H1 (cell line): ENCODE measurements at regions not wholly inside any gene's neighbourhood (a gene's known extent, or its start where the extent isn't known, plus 50 kb on each side); places are given as distances from the start of the nearest gene placed in this dataset.

Experiments
- CTCF ChIA-PET: fragments of 300-600 bp; sonication (Branson Sonifier 250); formaldehyde crosslinking; loops from one replicate; lab custom pipeline; 2021; ENCODE audit not compliant: partially characterized antibody; lab: Charles Lee
- POLR2A ChIA-PET: fragments of 300-600 bp; sonication (Branson Sonifier 250); formaldehyde crosslinking; loops from one replicate; lab custom pipeline; 2021; ENCODE audit warnings: inconsistent platforms; ENCODE audit not compliant: partially characterized antibody; lab: Charles Lee
- DNase-seq, 2 experiments: peaks; one replicate each; pipeline versions ENCODE4 v3.0.0 to v3.0.0-alpha.2; 2010 to 2022; ENCODE audit warnings: low spot score in 2 of 2, low read depth in 1 of 2, mixed read lengths in 1 of 2
- FAIRE-seq: peaks from 2 replicates; lab custom pipeline; 2011; peaks lifted over from hg19 to GRCh38; lab: Jason Lieb, UNC
- H2AFZ ChIP-seq: 2 replicates; pipeline ENCODE4 v1.8.1; 2012; ENCODE audit warnings: low read length, inconsistent platforms
- H2AK5ac ChIP-seq: 2 replicates; pipeline ENCODE4 v1.6.1; 2013; ENCODE audit warnings: low read depth, low read length
- H2BK120ac ChIP-seq: replicated peaks from 2 replicates; pipeline ENCODE3; 2013; ENCODE audit warnings: low read depth, low read length, inconsistent platforms
- H2BK12ac ChIP-seq: 2 replicates; pipeline ENCODE4 v1.6.1; 2013; ENCODE audit warnings: low read depth, low read length
- H2BK15ac ChIP-seq: 2 replicates; pipeline ENCODE4 v1.6.1; 2013; ENCODE audit warnings: low read length
- H2BK20ac ChIP-seq: 2 replicates; pipeline ENCODE4 v1.6.1; 2013; ENCODE audit warnings: low read length
- H2BK5ac ChIP-seq: 2 replicates; pipeline ENCODE4 v1.6.1; 2013; ENCODE audit warnings: low read depth, low read length
- H3K14ac ChIP-seq: 2 replicates; pipeline ENCODE4 v1.6.1; 2013; ENCODE audit warnings: inconsistent platforms; ENCODE audit not compliant: insufficient read length
- H3K18ac ChIP-seq: 2 replicates; pipeline ENCODE4 v1.6.1; 2013; ENCODE audit warnings: low read length; ENCODE audit errors: extremely low read depth
- H3K23ac ChIP-seq: 2 replicates; pipeline ENCODE4 v1.6.1; 2013; ENCODE audit warnings: inconsistent platforms; ENCODE audit not compliant: insufficient read length
- H3K23me2 ChIP-seq: 2 replicates; pipeline ENCODE4 v1.6.1; 2013; ENCODE audit warnings: low read depth, low read length
- H3K27ac ChIP-seq: 2 replicates; pipeline ENCODE4 v1.6.1; 2011; ENCODE audit warnings: low read depth, low read length, inconsistent platforms
- H3K27me3 ChIP-seq, 4 experiments: replicated peaks in 1 of 4; 1 replicate in 1 of 4; 2 replicates in 3 of 4; pipeline versions ENCODE4 v1.6.1 to v1.8.1; 2011 to 2013; ENCODE audit warnings: low read length in 3 of 4, mild to moderate bottlenecking in 3 of 4, inconsistent platforms in 2 of 4, mixed read lengths in 2 of 4, moderate library complexity in 1 of 4; ENCODE audit not compliant: control insufficient read depth in 3 of 4, insufficient read depth in 3 of 4; ENCODE audit errors: extremely low read depth in 1 of 4
- H3K36me3 ChIP-seq, 4 experiments: 2 replicates each; pipeline versions ENCODE4 v1.6.1 to v1.8.1; 2011 to 2013; ENCODE audit warnings: mild to moderate bottlenecking in 4 of 4, low read length in 3 of 4, moderate library complexity in 2 of 4, control low read depth in 1 of 4, inconsistent platforms in 1 of 4; ENCODE audit not compliant: insufficient read depth in 4 of 4, control insufficient read depth in 2 of 4
- H3K4ac ChIP-seq: replicated peaks from 2 replicates; pipeline ENCODE3; 2013; ENCODE audit warnings: low read length, low read depth, mixed read lengths, inconsistent platforms; ENCODE audit not compliant: insufficient read length
- H3K4me1 ChIP-seq, 4 experiments: replicated peaks in 1 of 4; 1 replicate in 1 of 4; 2 replicates in 3 of 4; pipeline versions ENCODE4 v1.6.1 to v1.8.1; 2011 to 2013; ENCODE audit warnings: low read length in 3 of 4, inconsistent platforms in 2 of 4, mixed read lengths in 1 of 4; ENCODE audit not compliant: insufficient read depth in 4 of 4, control insufficient read depth in 3 of 4
- H3K4me2 ChIP-seq, 2 experiments: 2 replicates each; pipeline versions ENCODE4 v1.6.1 to v1.8.1; 2011 to 2013; ENCODE audit warnings: low read depth in 2 of 2, low read length in 2 of 2, control low read depth in 1 of 2, inconsistent platforms in 1 of 2, mild to moderate bottlenecking in 1 of 2; ENCODE audit not compliant: insufficient read depth in 1 of 2
- H3K4me3 ChIP-seq, 4 experiments: fragments of 200-600, 300-600 bp in 1 of 4; sonication (generic), shearing (Covaris generic), sonication (Bioruptor Twin) in 1 of 4; 2 replicates each; pipeline versions ENCODE4 v1.5.1 to v1.8.1; 2011 to 2016; ENCODE audit warnings: low read length in 4 of 4, low read depth in 3 of 4, control low read depth in 2 of 4, inconsistent platforms in 2 of 4, mild to moderate bottlenecking in 2 of 4, mixed read lengths in 1 of 4, moderate library complexity in 1 of 4; ENCODE audit not compliant: insufficient read depth in 2 of 4; ENCODE audit errors: extremely low read depth in 1 of 4
- H3K56ac ChIP-seq: replicated peaks from 2 replicates; pipeline ENCODE3; 2013; ENCODE audit warnings: low read depth, mild to moderate bottlenecking, mixed read lengths, low read length, inconsistent platforms; ENCODE audit not compliant: insufficient read length
- H3K79me1 ChIP-seq: 2 replicates; pipeline ENCODE4 v1.6.1; 2013; ENCODE audit warnings: low read depth, low read length, control low read depth
- H3K79me2 ChIP-seq, 2 experiments: 2 replicates each; pipeline versions ENCODE4 v1.6.1 to v1.8.1; 2012 to 2013; ENCODE audit warnings: low read length in 2 of 2, mild to moderate bottlenecking in 2 of 2, inconsistent platforms in 1 of 2; ENCODE audit not compliant: insufficient read depth in 2 of 2, control insufficient read depth in 1 of 2
- H3K9ac ChIP-seq, 4 experiments: replicated peaks in 1 of 4; 1 replicate in 1 of 4; 2 replicates in 3 of 4; pipeline versions ENCODE4 v1.6.1 to v1.8.1; 2011 to 2013; ENCODE audit warnings: low read depth in 3 of 4, low read length in 3 of 4, control low read depth in 2 of 4, mild to moderate bottlenecking in 2 of 4, moderate library complexity in 2 of 4, inconsistent platforms in 1 of 4; ENCODE audit errors: extremely low read depth in 1 of 4
- H3K9me3 ChIP-seq, 2 experiments: 2 replicates each; pipeline versions ENCODE4 v1.6.1 to v1.8.1; 2012 to 2013; ENCODE audit warnings: mild to moderate bottlenecking in 2 of 2, moderate library complexity in 2 of 2, control low read depth in 1 of 2, inconsistent platforms in 1 of 2, low read depth in 1 of 2, low read length in 1 of 2, mixed read lengths in 1 of 2; ENCODE audit not compliant: insufficient read depth in 2 of 2
- H4K20me1 ChIP-seq, 2 experiments: replicated peaks in 1 of 2; 2 replicates each; pipeline versions ENCODE3 to v1.8.1; 2011 to 2013; ENCODE audit warnings: inconsistent platforms in 2 of 2, low read length in 2 of 2, mild to moderate bottlenecking in 1 of 2; ENCODE audit not compliant: insufficient read depth in 2 of 2, control insufficient read depth in 1 of 2
- H4K5ac ChIP-seq: 2 replicates; pipeline ENCODE4 v1.6.1; 2013; ENCODE audit warnings: low read length, low read depth, mixed read lengths, inconsistent platforms; ENCODE audit not compliant: insufficient read length
- H4K8ac ChIP-seq: 2 replicates; pipeline ENCODE4 v1.8.0; 2013; ENCODE audit warnings: mild to moderate bottlenecking, moderate library complexity, low read length, inconsistent platforms; ENCODE audit not compliant: insufficient read depth; ENCODE audit errors: extremely low read depth
- H4K91ac ChIP-seq: replicated peaks from 2 replicates; pipeline ENCODE3; 2013; ENCODE audit warnings: low read length, mixed read lengths, inconsistent platforms; ENCODE audit not compliant: insufficient read length
- BACH1 ChIP-seq: IDR thresholded peaks from 2 replicates; pipeline ENCODE4 v1.6.1; 2012; ENCODE audit warnings: low read length, improper control_type of control experiment
- BCL11A ChIP-seq, 2 experiments: IDR thresholded peaks; one replicate each; pipeline ENCODE4 v1.6.1; 2011; ENCODE audit warnings: low read depth in 2 of 2, low read length in 2 of 2, mild to moderate bottlenecking in 2 of 2
- CEBPB ChIP-seq: IDR thresholded peaks from 2 replicates; pipeline ENCODE4 v1.6.1; 2012; ENCODE audit warnings: low read depth, low read length
- GTF2F1 ChIP-seq: IDR thresholded peaks from 2 replicates; pipeline ENCODE4 v1.6.1; 2012; ENCODE audit warnings: low read depth, low read length, improper control_type of control experiment, borderline replicate concordance
- SUZ12 ChIP-seq: fragments of 200-600 bp; sonication (generic); IDR thresholded peaks from 2 replicates; pipeline ENCODE4 v1.6.1; 2012; ENCODE audit warnings: mild to moderate bottlenecking, inconsistent platforms, low read length, moderate library complexity, mixed read lengths
- TBP ChIP-seq: IDR thresholded peaks from 2 replicates; pipeline ENCODE4 v1.6.1; 2011; ENCODE audit warnings: low read depth, low read length, improper control_type of control experiment
- WGBS, 2 experiments: shearing (Covaris generic) in 1 of 2; methylation state at CpG; one replicate each; pipeline versions ENCODE4 v1.1.6 to v1.1.7; 2013 to 2015; ENCODE audit warnings: low lambda C conversion rate in 2 of 2, mixed read lengths in 2 of 2, inconsistent platforms in 1 of 2, low coverage in 1 of 2, missing lambda C conversion rate in 1 of 2; ENCODE audit not compliant: insufficient replicate concordance in 2 of 2, insufficient coverage in 1 of 2, insufficient read length in 1 of 2; ENCODE audit errors: extremely low coverage in 1 of 2, missing lambda C conversion rate in 1 of 2; 5-methylcytosine and 5-hydroxymethylcytosine counted together

- POLR2A ChIA-PET = no interaction called here
- H3K79me2 ChIP-seq = no peaks in the 10 kb centered on the region
- H2AK5ac ChIP-seq = no peak overlapping the region
- no peak overlapping the region for H2AFZ ChIP-seq
- no peaks in the 10 kb centered on the region for H3K36me3 ChIP-seq
- H4K5ac ChIP-seq = no peak overlapping the region
- 0 out of 2 replicates have a peak, but pooled peaks cover 2% of the 10 kb centered on the region for H3K23me2 ChIP-seq
- no peak overlapping the region for H3K4me3 ChIP-seq
- H3K9ac ChIP-seq = no peak overlapping the region
- H2BK120ac ChIP-seq = no peak overlapping the region
- FAIRE-seq (no peak), DNase-seq (no peak)
- CTCF ChIA-PET = interaction anchor here (0.6 to 1.9 kb wide), 5 partner anchors 19 to 313 kb away, joined by 3 to 5 read pairs (median 3); no protein-coding TSS in a partner anchor
- peaks cover 3 to 4% of the 10 kb centered on the region in 2 experiments; a peak in 2 of 4 replicates for H3K9me3 ChIP-seq
- no peak overlapping the region for H2BK20ac ChIP-seq
- H2BK12ac ChIP-seq = peak overlapping the region; percentile 50; the same call in 1 of the 2 replicates
- H3K14ac ChIP-seq = no peak overlapping the region
- WGBS, 2 experiments = 94% methylated on average over 8 of the region's 9 CpGs; no CpG with 5 or more reads in 1 of the 2 experiments
- H3K4me1 ChIP-seq = no peaks in the 10 kb centered on the region; a peak in 1 of 7 replicates
- no peaks in the 10 kb centered on the region for H3K27me3 ChIP-seq
- H3K4me2 ChIP-seq = no peak overlapping the region
- H2BK15ac ChIP-seq = no peak overlapping the region
- no peak overlapping the region for H3K18ac ChIP-seq
- H3K56ac ChIP-seq = no peak overlapping the region
- H3K79me1 ChIP-seq = no peaks in the 10 kb centered on the region
- no peaks in the 10 kb centered on the region for H4K20me1 ChIP-seq
- H4K91ac ChIP-seq = no peak overlapping the region
- H3K4ac ChIP-seq = no peak overlapping the region
- H3K23ac ChIP-seq = no peak overlapping the region
- H2BK5ac ChIP-seq = no peak overlapping the region
- H3K27ac ChIP-seq = no peak overlapping the region
- H4K8ac ChIP-seq = no peak overlapping the region
- TF ChIP-seq SUZ12 (no peak), BACH1 (no peak), GTF2F1 (no peak), BCL11A (IDR thresholded peaks at IDR 0.05; ENCODE audit: low read depth in 2 of 2, low read length in 2 of 2) (no peak), TBP (no peak), CEBPB (no peak)
Observed at GRCh38 chr14:101102875-101103274, 199.4 kb upstream of the RTL1 start.
